WTC11 (cell line): ENCODE measurements at regions not wholly inside any gene's neighbourhood (a gene's known extent, or its start where the extent isn't known, plus 50 kb on each side); places are given as distances from the start of the nearest gene placed in this dataset.
A peak's percentile ranks its signal among the peaks of the same experiment; 100 is the strongest.

ENCODE experiments used
- ATAC-seq: fragments of 200-7000 bp; cut with Tn5 transposase; 2 replicates; pipeline ENCODE4 v1.10.0; 2021; ENCODE audit warnings: mild to moderate bottlenecking, moderate library complexity
- CTCF ChIA-PET: fragments of 300-600 bp; sonication (Branson Sonifier 250); formaldehyde crosslinking; loops from one replicate; lab custom pipeline; 2021; ENCODE audit warnings: antibody characterized with exemption; lab: Charles Lee
- POLR2A ChIA-PET: fragments of 350-600 bp; sonication (Branson Sonifier 250); formaldehyde crosslinking; loops from one replicate; lab custom pipeline; 2021; ENCODE audit warnings: antibody characterized with exemption; lab: Charles Lee
- DNase-seq: peaks from one replicate; pipeline ENCODE4 v3.0.0; 2021; ENCODE audit warnings: low spot score
- H3K27ac Mint-ChIP-seq: 2 replicates; pipeline ENCODE4 v1.8.0; 2021; ENCODE audit warnings: mixed read lengths
- H3K27me3 Mint-ChIP-seq: 2 replicates; pipeline ENCODE4 v1.8.0; 2021; ENCODE audit warnings: low read depth, mild to moderate bottlenecking, moderate library complexity, mixed read lengths
- H3K36me3 Mint-ChIP-seq: 2 replicates; pipeline ENCODE4 v1.8.0; 2021; ENCODE audit warnings: mixed read lengths
- H3K4me1 Mint-ChIP-seq: 2 replicates; pipeline ENCODE4 v1.8.0; 2022; ENCODE audit warnings: mixed read lengths
- H3K4me3 Mint-ChIP-seq: 2 replicates; pipeline ENCODE4 v1.8.0; 2021; ENCODE audit warnings: mild to moderate bottlenecking, moderate library complexity, mixed read lengths
- H3K9me3 Mint-ChIP-seq: 2 replicates; pipeline ENCODE4 v1.8.0; 2021; ENCODE audit warnings: mixed read lengths
- ATF1 ChIP-seq: sonication (generic); formaldehyde crosslinking; IDR thresholded peaks from 2 replicates; pipeline ENCODE4 v1.8.1; 2023; ENCODE audit warnings: mild to moderate bottlenecking, moderate library complexity, missing genetic modification reagents
- ELF4 ChIP-seq: sonication (generic); formaldehyde crosslinking; IDR thresholded peaks from 2 replicates; pipeline ENCODE4 v1.8.1; 2022; ENCODE audit warnings: low read depth, mild to moderate bottlenecking, moderate library complexity, missing genetic modification reagents
- FOXP1 ChIP-seq: sonication (generic); formaldehyde crosslinking; IDR thresholded peaks from 2 replicates; pipeline ENCODE4 v1.8.0; 2022; ENCODE audit warnings: missing genetic modification reagents, mild to moderate bottlenecking, moderate library complexity, borderline replicate concordance
- NFYB ChIP-seq: sonication (generic); formaldehyde crosslinking; conservative IDR thresholded peaks from 2 replicates; pipeline ENCODE4 v1.8.0; 2022; ENCODE audit warnings: low read depth, missing genetic modification reagents
- OVOL2 ChIP-seq: fragments of 250-450 bp; sonication (Bioruptor Pico); IDR thresholded peaks from 2 replicates; pipeline ENCODE4 v1.9.0; 2021; ENCODE audit warnings: mild to moderate bottlenecking, borderline replicate concordance
- SMAD4 ChIP-seq: sonication (generic); formaldehyde crosslinking; IDR thresholded peaks from 2 replicates; pipeline ENCODE4 v1.8.0; 2022; ENCODE audit warnings: mild to moderate bottlenecking, missing genetic modification reagents
- ZNF671 ChIP-seq: fragments of 250-450 bp; sonication (Bioruptor Pico); IDR thresholded peaks from 2 replicates; pipeline ENCODE4 v1.8.0; 2021; ENCODE audit warnings: mild to moderate bottlenecking
- TF ChIP-seq, protein P1 (sequence below): fragments of 250-450 bp; sonication (Bioruptor Pico); IDR thresholded peaks from 2 replicates; pipeline ENCODE4 v1.9.0; 2021; ENCODE audit warnings: mild to moderate bottlenecking
- TF ChIP-seq, protein P2 (sequence below): sonication (generic); formaldehyde crosslinking; IDR thresholded peaks from 2 replicates; pipeline ENCODE4 v1.8.1; 2022; ENCODE audit warnings: missing genetic modification reagents, borderline replicate concordance
- TF ChIP-seq, protein P3 (sequence below): sonication (generic); formaldehyde crosslinking; IDR thresholded peaks from 2 replicates; pipeline ENCODE4 v1.8.1; 2023; ENCODE audit warnings: mild to moderate bottlenecking, missing genetic modification reagents, moderate library complexity
- TF ChIP-seq, protein P4 (sequence below): sonication (generic); formaldehyde crosslinking; IDR thresholded peaks from 2 replicates; pipeline ENCODE4 v1.8.0; 2023; ENCODE audit warnings: missing genetic modification reagents
- TF ChIP-seq, protein P5 (sequence below): sonication (generic); formaldehyde crosslinking; IDR thresholded peaks from 2 replicates; pipeline ENCODE4 v1.8.1; 2023; ENCODE audit warnings: mild to moderate bottlenecking, missing genetic modification reagents
- TF ChIP-seq, protein P6 (sequence below): sonication (generic); formaldehyde crosslinking; IDR thresholded peaks from 2 replicates; pipeline ENCODE4 v1.8.0; 2022; ENCODE audit warnings: mild to moderate bottlenecking, missing genetic modification reagents
- TF ChIP-seq, protein P7 (sequence below): sonication (generic); formaldehyde crosslinking; IDR thresholded peaks from 2 replicates; pipeline ENCODE4 v1.8.0; 2023; ENCODE audit warnings: mild to moderate bottlenecking, missing genetic modification reagents

DNA sequence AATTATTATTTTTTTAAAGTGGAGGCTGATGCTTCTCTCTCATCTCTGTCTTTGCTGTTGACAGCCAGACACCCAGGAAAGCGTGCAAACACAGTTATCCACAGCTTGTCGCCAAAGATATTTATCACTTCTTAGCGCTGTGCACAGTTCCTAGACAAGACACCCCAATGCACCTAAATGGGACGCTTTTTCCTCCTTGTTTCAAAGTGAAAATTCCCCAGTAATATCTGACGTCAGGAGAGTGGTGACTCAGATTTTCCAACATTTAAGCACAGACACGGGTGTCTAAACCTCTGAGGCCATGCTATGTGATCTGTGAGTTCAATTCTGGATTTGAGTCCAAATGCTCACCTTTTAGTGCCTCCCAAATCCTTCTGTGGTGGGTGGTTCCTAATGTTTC lies 151.6 kb downstream of the EMX2 start (continued):
- no peak for TF ChIP-seq ELF4 (CRISPR knock-in tag)
- TF ChIP-seq, protein P1, sequence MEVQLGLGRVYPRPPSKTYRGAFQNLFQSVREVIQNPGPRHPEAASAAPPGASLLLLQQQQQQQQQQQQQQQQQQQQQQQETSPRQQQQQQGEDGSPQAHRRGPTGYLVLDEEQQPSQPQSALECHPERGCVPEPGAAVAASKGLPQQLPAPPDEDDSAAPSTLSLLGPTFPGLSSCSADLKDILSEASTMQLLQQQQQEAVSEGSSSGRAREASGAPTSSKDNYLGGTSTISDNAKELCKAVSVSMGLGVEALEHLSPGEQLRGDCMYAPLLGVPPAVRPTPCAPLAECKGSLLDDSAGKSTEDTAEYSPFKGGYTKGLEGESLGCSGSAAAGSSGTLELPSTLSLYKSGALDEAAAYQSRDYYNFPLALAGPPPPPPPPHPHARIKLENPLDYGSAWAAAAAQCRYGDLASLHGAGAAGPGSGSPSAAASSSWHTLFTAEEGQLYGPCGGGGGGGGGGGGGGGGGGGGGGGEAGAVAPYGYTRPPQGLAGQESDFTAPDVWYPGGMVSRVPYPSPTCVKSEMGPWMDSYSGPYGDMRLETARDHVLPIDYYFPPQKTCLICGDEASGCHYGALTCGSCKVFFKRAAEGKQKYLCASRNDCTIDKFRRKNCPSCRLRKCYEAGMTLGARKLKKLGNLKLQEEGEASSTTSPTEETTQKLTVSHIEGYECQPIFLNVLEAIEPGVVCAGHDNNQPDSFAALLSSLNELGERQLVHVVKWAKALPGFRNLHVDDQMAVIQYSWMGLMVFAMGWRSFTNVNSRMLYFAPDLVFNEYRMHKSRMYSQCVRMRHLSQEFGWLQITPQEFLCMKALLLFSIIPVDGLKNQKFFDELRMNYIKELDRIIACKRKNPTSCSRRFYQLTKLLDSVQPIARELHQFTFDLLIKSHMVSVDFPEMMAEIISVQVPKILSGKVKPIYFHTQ (CRISPR knock-in tag), result no peak
- TF ChIP-seq, protein P2, sequence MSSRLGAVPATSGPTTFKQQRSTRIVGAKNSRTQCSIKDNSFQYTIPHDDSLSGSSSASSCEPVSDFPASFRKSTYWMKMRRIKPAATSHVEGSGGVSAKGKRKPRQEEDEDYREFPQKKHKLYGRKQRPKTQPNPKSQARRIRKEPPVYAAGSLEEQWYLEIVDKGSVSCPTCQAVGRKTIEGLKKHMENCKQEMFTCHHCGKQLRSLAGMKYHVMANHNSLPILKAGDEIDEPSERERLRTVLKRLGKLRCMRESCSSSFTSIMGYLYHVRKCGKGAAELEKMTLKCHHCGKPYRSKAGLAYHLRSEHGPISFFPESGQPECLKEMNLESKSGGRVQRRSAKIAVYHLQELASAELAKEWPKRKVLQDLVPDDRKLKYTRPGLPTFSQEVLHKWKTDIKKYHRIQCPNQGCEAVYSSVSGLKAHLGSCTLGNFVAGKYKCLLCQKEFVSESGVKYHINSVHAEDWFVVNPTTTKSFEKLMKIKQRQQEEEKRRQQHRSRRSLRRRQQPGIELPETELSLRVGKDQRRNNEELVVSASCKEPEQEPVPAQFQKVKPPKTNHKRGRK (CRISPR knock-in tag), result no peak
- TF ChIP-seq, protein P3, sequence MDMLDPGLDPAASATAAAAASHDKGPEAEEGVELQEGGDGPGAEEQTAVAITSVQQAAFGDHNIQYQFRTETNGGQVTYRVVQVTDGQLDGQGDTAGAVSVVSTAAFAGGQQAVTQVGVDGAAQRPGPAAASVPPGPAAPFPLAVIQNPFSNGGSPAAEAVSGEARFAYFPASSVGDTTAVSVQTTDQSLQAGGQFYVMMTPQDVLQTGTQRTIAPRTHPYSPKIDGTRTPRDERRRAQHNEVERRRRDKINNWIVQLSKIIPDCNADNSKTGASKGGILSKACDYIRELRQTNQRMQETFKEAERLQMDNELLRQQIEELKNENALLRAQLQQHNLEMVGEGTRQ (CRISPR knock-in tag), result no peak

DNA sequence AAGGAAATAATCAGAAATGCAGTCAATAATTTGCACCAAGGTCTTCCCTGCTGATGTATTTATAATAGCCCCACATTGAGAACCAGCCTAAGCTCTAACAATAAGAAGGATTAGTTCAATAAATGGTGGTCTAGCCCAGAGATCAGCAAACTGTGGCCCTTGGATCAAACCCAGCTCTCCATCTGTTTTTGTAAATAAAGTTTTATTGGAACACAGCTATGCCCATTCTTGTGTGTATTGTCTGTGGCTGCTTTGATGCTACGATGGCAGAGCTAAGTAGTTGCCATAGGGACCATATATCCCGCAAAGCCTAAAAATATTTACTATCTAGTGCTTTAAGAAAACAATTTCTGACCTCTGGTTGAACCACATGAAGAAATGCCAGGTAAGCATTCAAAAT lies 154.9 kb downstream of the EMX2 start:
- CTCF ChIA-PET, result no interaction called here
- Mint-ChIP-seq H3K36me3 (no peaks in the 10 kb centered on the region), H3K9me3 (no peaks in the 10 kb centered on the region), H3K27ac (no peak overlapping the region), H3K4me1 (no peaks in the 10 kb centered on the region), H3K27me3 (no peaks in the 10 kb centered on the region; the same call in none of the 2 replicates), H3K4me3 (no peak overlapping the region)
- POLR2A ChIA-PET, result no interaction called here
- ATAC-seq, result no peak
- no peak for TF ChIP-seq ZNF671 (CRISPR knock-in tag)
- DNase-seq, result no peak

DNA sequence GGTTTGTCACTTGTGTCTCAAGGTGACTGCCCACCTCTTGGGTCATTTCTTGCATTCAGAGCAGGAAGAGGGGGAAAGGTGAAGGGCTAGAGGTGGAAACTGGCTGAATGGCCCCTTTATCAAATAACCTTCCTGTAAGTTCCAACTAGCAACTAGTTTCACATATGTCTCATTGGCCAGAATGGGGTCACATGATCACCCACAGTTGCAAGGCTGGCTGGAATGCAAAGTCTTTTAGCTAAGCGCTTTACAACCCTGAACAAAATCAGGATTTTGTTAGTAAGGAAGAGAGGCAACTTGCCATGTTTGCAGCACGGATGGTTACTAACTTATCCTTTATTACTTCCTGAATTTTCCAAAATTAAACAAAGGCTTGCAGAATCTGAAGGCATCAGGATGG lies 156.3 kb downstream of the EMX2 start:
- no peaks in the 10 kb centered on the region for H3K4me1 Mint-ChIP-seq
- ChIA-PET CTCF (no interaction called here), POLR2A (no interaction called here)
- no peak for DNase-seq
- H3K27ac Mint-ChIP-seq, result no peak overlapping the region
- no peaks in the 10 kb centered on the region for H3K36me3 Mint-ChIP-seq
- H3K9me3 Mint-ChIP-seq, result no peaks in the 10 kb centered on the region
- TF ChIP-seq, protein P3 (CRISPR knock-in tag), result peak; percentile 50; the same call in 1 of the 2 replicates
- TF ChIP-seq, protein P4, sequence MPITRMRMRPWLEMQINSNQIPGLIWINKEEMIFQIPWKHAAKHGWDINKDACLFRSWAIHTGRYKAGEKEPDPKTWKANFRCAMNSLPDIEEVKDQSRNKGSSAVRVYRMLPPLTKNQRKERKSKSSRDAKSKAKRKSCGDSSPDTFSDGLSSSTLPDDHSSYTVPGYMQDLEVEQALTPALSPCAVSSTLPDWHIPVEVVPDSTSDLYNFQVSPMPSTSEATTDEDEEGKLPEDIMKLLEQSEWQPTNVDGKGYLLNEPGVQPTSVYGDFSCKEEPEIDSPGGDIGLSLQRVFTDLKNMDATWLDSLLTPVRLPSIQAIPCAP (CRISPR knock-in tag), result no peak
- TF ChIP-seq NFYB (CRISPR knock-in tag), result peak; percentile 28; the same call in 1 of the 2 replicates
- ATAC-seq, result no peak
- H3K27me3 Mint-ChIP-seq, result no peaks in the 10 kb centered on the region; the same call in none of the 2 replicates
- no peak overlapping the region for H3K4me3 Mint-ChIP-seq

DNA sequence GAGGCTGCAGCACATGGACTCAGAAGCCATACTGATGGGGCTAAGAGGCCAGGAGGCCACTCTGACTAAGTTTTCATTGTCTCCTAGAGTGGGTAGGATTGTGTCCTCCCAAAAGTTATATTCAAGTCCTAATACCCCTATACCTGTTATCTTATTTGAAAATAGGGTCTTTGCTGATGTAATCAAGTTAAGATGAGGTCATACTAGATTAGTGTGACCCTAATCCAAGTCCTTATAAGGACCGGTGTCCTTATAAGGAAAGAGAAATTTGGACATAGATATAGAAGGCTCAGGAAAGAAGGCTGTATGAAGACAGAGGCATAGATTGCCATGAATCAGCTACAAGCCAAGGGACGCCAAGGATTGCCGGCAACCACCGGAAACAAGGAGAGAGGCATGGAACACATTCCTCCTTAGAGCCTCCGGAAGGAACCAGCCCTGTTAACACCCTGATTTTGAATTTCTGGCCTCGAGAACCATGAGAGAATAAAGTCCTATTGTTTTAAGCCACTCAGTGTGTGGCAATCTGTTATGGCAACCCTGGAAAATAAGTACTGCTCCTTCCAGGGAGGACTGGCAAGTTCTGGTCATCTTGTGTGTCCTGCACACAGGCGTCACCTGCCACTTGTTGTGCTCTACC lies 157.0 kb downstream of the EMX2 start:
- Mint-ChIP-seq H3K27me3 (no peaks in the 10 kb centered on the region; the same call in none of the 2 replicates), H3K4me3 (no peak overlapping the region), H3K36me3 (no peaks in the 10 kb centered on the region), H3K9me3 (no peaks in the 10 kb centered on the region), H3K27ac (no peak overlapping the region), H3K4me1 (peaks cover 1% of the 10 kb centered on the region; the same call in 1 of the 2 replicates)
- DNase-seq (no peak), ATAC-seq (no peak)
- POLR2A ChIA-PET, result no interaction called here
- CTCF ChIA-PET, result no interaction called here
- no peak for TF ChIP-seq ATF1 (CRISPR knock-in tag)
- TF ChIP-seq OVOL2 (CRISPR knock-in tag), result no peak
- TF ChIP-seq FOXP1 (CRISPR knock-in tag), result no peak
- TF ChIP-seq, protein P5, sequence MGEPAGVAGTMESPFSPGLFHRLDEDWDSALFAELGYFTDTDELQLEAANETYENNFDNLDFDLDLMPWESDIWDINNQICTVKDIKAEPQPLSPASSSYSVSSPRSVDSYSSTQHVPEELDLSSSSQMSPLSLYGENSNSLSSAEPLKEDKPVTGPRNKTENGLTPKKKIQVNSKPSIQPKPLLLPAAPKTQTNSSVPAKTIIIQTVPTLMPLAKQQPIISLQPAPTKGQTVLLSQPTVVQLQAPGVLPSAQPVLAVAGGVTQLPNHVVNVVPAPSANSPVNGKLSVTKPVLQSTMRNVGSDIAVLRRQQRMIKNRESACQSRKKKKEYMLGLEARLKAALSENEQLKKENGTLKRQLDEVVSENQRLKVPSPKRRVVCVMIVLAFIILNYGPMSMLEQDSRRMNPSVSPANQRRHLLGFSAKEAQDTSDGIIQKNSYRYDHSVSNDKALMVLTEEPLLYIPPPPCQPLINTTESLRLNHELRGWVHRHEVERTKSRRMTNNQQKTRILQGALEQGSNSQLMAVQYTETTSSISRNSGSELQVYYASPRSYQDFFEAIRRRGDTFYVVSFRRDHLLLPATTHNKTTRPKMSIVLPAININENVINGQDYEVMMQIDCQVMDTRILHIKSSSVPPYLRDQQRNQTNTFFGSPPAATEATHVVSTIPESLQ, result no peak
- TF ChIP-seq, protein P6, sequence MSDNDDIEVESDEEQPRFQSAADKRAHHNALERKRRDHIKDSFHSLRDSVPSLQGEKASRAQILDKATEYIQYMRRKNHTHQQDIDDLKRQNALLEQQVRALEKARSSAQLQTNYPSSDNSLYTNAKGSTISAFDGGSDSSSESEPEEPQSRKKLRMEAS (CRISPR knock-in tag), result no peak
- TF ChIP-seq SMAD4, result no peak
- TF ChIP-seq, protein P7, sequence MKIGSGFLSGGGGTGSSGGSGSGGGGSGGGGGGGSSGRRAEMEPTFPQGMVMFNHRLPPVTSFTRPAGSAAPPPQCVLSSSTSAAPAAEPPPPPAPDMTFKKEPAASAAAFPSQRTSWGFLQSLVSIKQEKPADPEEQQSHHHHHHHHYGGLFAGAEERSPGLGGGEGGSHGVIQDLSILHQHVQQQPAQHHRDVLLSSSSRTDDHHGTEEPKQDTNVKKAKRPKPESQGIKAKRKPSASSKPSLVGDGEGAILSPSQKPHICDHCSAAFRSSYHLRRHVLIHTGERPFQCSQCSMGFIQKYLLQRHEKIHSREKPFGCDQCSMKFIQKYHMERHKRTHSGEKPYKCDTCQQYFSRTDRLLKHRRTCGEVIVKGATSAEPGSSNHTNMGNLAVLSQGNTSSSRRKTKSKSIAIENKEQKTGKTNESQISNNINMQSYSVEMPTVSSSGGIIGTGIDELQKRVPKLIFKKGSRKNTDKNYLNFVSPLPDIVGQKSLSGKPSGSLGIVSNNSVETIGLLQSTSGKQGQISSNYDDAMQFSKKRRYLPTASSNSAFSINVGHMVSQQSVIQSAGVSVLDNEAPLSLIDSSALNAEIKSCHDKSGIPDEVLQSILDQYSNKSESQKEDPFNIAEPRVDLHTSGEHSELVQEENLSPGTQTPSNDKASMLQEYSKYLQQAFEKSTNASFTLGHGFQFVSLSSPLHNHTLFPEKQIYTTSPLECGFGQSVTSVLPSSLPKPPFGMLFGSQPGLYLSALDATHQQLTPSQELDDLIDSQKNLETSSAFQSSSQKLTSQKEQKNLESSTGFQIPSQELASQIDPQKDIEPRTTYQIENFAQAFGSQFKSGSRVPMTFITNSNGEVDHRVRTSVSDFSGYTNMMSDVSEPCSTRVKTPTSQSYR (CRISPR knock-in tag), result no peak
